ENCODE measurements at regions not wholly inside any gene's neighbourhood (a gene's known extent, or its start where the extent isn't known, plus 50 kb on each side); places are given as distances from the start of the nearest gene placed in this dataset.
"Not testable (repeated sequence)": the region's sequence is repeated elsewhere in the genome, so short reads cannot be mapped to it uniquely, and the experiment has no call there.

DNA sequence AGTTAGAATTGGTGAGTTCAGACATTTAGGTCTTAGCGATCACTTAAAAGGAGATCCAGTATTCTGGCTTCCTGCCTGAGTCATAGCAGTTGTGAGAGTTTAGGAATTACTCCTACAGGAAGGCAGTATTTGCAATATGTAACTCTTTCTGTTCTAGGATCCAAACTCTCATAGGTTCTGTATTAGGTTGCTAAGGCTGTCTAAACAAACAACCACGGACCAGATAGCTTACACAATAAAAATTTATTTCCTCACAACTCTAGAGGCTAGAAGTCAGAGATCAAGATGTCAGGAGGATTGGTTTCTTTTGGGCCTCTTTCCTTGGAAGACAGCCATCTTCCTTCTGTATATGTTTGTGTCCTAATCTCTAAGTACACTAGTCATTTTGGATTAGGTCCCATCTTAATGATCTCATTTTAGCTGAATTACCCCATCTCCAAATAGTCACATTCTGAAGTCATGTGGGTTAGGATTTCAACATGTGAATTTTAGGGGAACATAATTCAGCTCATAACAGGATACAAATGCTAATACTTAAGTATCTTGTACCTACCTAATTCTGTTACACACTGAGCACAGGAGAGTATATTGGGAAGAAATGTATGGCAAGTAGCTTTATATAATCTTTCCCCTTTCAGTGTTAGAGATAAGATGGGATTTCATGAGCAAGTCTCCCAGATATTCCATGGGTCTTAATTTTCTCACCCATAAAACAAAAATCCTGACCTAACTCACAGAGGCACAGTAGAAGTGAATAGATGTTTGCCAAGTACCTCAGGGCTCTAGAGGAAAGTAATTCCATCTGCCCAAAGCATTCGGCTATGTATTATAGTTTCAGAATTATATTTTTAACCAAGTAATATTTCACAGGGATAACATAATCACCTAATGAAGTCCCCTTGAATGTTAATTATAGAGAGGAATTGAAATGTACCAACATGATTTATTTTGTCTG is 144.4 kb downstream of the PTBP2 start:
- DNase-seq (ENCODE audit: low read depth): peak; percentile 98

DNA sequence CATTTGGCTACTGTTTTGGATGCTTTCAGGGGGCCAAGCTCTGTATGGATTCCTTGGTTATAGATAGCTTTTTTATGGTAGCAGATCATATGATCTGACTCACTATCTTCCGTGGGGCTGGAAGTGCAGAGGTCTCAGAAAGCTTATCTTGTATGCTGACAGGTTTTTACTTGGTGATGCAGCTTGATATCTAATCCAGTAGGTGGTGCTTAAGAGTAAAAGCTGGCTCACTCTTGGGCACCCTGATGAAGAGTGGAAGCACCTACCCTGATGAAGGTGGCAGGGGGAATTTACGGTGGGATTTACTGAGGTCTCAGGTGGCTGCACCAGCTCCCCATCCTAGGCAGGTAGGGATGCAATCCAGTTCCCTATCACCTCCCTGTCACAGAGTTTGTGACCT is 151.2 kb downstream of the PTBP2 start:
- no peak for DNase-seq (ENCODE audit: low read depth)

DNA sequence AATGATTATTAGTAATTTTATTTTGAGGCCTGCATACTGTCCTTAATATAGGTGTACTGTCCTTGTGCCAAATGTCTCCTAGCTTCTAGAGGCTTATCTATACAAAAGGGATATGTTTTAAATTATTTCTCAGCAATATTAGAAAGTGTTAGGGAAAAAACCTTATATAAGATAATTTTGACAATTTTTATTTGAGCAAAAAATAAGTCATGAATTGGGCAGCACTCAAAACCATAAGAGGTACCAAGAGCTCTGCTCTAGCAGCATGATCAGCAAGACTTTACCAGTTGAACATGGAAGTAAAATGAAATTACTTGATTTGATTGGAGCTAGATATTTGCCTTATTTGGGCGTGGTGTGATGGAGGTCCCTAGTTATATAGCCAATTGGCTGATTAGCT is 157.1 kb downstream of the PTBP2 start:
- DNase-seq (ENCODE audit: low read depth): no peak

DNA sequence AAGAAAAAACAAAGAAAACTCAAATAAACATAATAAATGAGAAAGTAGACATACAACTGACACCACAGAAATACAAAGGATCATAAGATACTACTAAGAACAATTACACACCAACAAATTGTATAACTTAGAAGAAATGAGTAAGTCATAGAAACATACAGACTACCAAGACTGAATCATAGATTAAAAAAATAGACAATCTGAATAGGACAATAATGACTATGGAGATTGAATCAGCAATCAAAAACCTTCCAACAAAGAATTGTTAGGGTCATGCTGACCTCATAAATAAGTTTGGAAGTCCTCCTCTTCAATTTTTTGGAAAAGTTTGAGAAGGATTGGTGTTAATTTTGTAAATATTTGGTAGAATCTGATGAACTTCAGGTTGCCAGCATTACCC is 159.0 kb downstream of the PTBP2 start:
- DNase-seq (ENCODE audit: low read depth): no peak

DNA sequence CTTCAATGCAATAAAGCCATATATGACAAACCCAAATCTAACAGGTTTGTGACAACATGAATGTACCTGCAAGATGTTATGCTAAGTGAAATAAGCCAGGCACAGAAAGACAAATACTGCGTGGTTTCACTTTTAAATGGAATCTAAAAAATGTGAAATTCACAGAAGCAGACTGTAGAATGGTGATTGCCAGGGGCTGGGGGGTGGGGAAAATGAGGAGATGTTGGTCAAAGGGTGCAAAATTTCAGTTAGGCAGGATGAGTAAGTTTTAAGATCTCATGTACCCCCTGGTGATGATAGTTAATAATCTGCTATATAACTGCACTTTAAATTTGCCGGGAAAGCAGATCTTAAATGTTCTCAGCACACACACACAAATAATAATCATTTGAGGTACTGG is 160.5 kb downstream of the PTBP2 start:
- DNase-seq (ENCODE audit: low read depth): no peak

GRCh38 chr1:96886474-96886873 is 164.9 kb downstream of the PTBP2 start:
- DNase-seq (ENCODE audit: low read depth): no peak

GRCh38 chr1:96887501-96887900 is 165.9 kb downstream of the PTBP2 start:
- no peak for DNase-seq (ENCODE audit: low read depth)

DNA sequence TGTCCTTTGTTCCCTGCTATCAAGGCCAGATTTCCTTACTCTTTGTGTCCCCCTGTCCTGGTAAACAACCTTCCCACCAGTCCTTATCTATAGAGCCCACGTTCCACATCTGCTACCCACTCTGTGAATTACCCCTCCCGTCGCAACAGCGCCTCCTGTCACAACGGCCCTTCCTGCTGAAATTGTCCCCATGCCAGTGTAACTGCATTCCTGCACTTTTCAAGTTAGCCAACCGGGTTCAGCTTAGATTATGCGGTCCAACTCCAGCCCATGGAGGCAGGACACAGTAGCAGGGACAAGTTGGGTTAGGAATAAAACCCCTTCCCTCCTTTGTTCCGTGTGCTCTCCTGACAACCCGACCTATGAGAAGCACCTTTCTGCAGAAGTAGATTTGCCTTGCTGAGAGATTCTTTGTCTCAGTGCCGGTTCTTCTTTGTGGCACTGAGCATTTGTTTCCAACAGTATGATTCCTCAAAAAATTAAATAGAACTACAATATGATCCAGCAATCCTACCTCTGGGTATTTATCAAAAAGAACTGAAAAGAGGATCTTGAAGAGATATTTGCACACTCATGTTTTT is 180.3 kb downstream of the PTBP2 start:
- DNase-seq (ENCODE audit: low read depth): no peak

GRCh38 chr1:96912248-96912647 is 190.7 kb downstream of the PTBP2 start:
- DNase-seq (ENCODE audit: low read depth): no peak

DNA sequence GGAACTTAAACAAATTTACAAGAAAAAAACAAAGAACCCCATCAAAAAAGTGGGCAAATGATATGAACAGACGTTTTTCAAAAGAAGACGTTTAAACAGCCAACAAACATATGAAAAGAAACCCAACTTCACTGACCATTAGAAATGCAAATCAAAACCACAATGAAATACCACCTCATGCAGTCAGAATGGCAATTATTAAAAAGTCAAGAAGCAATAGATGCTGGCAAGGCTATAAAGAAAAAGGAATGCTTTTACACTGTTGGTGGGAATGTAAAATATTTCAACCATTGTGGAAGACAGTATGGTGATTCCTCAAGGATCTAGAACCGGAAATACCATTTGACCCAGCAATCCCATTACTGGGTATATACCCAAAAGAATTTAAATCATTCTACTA is 194.1 kb downstream of the PTBP2 start:
- DNase-seq (ENCODE audit: low read depth): not testable (repeated sequence)

DNA sequence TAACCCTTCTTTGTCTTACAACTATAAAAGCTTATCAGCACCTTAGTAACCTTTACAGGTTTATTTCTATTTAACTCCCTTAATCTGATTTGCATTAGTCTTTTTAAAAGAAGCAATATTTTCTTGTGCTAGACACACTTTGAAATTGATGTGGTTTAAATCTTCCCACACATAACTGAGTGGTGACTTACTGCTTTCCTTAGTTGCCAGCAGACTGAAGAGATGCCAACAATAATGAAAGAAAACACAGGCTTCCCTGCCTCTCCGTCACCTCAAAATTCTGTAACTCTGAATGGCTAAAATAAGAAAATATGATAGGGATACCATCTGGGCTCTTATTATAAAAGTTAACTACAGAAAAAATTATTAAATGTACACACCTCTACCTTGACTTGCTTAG is 196.8 kb downstream of the PTBP2 start:
- DNase-seq (ENCODE audit: low read depth): no peak

- DNase-seq (ENCODE audit: low read depth): no peak
Measured at GRCh38 chr1:96922181-96922580, 200.6 kb downstream of the PTBP2 start.

DNA sequence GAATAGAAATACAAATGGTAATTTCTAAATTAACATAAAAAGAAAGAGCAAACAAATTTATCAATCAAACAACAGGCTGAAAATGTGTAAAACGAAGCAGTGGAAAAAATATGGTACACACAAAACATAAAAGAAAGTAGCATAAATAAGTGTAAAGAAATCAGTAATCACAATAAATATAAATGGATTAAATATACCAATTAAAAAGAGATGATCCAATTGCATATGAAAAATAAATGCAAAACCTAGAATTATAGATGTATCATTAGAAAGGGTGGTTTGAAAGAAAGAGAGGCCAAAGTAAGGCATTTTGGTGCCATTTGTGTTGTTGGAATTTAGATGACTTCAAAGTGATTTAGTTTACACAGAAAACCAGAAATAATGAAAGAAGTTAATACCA is 202.2 kb downstream of the PTBP2 start:
- no peak for DNase-seq (ENCODE audit: low read depth)

DNA sequence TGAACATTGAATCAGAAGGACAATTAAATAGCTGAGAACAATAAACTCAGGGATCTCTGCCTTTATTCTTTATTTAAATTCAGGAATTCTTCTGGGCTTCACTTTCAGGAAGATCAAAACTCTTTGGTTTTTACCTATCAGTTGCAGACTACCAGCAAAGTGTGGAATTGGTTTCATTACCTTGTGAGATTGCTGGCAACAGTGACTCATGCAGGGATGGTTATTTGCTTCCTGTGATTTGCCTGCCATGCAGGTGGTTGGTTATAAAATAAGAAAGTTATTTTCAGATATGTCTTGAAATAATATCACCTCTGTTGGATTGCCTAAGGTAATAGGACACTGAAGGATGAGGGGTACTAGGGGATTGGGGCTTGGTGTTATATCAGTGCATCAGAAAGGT is 204.6 kb downstream of the PTBP2 start:
- no peak for DNase-seq (ENCODE audit: low read depth)

DNA sequence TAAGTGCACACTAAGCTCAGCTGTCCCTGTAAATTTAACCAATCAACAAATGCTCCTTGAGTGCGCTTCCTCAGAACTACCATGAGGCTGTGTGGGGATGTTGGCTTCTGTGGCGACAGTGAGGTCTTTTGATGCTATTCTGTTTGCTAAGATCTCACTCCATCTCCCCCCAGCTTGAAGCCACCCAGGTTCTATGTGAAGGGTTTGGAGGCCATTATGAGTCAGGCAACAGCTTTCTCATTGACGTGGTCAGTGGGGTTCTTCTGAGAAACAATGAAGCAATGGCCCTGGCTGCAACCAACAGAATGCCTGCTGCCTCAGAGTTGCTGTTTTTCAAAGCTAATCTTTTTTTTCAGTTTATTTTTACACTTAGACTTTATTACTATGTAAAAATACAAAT is 205.5 kb downstream of the PTBP2 start:
- DNase-seq (ENCODE audit: low read depth): no peak

DNA sequence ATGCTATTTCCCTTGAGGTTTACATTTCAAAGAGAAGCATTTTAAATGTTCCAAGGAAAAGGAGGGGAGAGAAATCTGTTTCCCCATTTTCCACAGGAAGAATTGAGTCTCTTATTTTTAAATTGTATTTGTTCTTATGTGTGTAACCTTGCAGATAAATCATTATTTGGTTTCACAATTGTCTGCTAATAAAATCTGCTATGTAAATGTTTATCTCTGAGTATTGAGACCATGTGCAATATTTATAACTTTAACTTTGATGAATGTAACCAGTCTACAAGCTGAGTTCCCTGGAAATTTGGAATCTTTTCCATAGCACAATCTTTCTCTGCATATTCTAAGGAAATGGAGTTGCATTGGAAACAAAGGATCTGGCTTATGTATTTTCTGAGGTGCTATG is 209.6 kb downstream of the PTBP2 start:
- no peak for DNase-seq (ENCODE audit: low read depth)

- no peak for DNase-seq (ENCODE audit: low read depth)
Measured at GRCh38 chr1:96934282-96934681, 212.7 kb downstream of the PTBP2 start.

- no peak for DNase-seq (ENCODE audit: low read depth)
Measured at GRCh38 chr1:96944432-96945092, 223.0 kb downstream of the PTBP2 start.

DNA sequence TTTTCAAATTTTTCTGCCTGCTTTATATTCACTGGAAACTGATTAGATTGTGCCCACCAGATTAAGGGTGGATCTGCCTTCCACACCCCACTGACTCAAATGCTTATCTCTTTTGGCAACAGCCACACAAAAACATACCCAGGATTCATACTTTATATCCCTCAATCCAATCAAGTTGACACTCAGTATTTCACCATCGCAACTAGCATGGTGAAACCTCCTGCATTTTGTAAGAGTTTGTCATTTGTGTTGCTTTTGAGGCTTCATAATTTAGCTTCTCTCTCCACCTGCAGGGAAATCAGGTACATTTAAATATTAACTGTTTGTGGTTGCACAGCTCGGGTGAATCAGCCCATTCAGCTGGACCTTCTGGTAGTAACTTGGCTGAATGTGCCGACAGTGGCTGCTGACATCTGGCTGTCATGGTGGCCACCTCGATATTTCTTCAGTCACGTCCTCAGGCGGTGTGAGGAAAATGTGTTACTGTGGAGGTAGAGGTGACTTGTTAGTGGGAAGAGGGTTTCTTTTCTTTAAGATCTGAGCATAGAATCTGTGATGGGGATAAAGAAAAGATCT is 224.0 kb downstream of the PTBP2 start:
- DNase-seq (ENCODE audit: low read depth): no peak

- no peak for DNase-seq (ENCODE audit: low read depth)
Measured at GRCh38 chr1:96955307-96956012, 233.9 kb downstream of the PTBP2 start.

DNA sequence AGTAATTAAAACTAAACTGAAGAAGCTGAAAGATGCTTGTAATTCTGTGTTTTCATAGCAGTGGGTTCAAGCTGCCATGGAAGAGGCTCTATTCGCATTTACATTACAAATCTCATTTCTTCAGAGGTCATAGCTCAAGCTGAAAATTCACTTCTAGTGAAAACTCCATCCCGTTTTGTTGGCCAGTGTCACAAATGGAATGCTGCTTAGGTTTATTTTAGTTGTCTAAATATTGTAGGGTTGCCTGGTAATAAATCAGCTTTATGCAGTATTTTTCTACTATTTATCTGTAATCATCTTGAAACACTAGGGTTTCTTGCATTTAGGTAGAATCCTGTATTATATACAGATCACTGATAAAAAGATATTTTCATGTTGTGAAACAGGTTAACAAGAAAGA is 240.6 kb downstream of the PTBP2 start:
- DNase-seq (ENCODE audit: low read depth): no peak

DNA sequence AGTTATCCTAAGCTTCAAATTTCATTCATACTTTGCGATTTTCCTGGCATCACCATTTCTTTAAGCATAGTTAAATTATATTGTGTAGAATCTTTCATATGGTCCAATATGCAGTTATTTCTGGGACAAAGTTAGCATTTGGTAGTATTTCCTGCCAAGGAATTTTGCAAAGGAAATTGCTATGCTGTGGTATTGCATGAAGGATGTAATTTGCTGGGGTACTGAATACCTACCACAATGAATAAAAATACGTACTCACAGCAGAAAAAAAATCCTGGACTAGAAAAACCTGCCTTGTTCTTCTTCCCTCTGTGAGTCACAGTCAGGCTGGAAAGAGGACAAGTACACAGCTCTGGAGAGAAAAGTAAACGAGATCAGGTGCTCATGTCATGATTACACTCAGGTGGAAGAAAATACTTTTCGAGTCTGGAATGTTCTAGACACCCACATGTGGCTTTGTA is 241.2 kb downstream of the PTBP2 start:
- no peak for DNase-seq (ENCODE audit: low read depth)

Data from HS-5 (cell line).